HG03060 (cell line): ENCODE measurements at regions not wholly inside any gene's neighbourhood (a gene's known extent, or its start where the extent isn't known, plus 50 kb on each side); places are given as distances from the start of the nearest gene placed in this dataset.
"Not testable (repeated sequence)": the region's sequence is repeated elsewhere in the genome, so short reads cannot be mapped to it uniquely, and the experiment has no call there.

ENCODE experiments used
- ATAC-seq: cut with Tn5 transposase; IDR thresholded peaks from one replicate; pipeline ENCODE4 v1.9.1; 2021; ENCODE audit warnings: low read depth, moderate number of reproducible peaks; ENCODE audit not compliant: unreplicated experiment

- not testable (repeated sequence) for ATAC-seq
Measured at GRCh38 chr16:58790816-58791557, 56.9 kb upstream of the GOT2 start.

GRCh38 chr16:58789351-58789750 lies 55.2 kb upstream of the GOT2 start:
- ATAC-seq, result no peak
